ENCODE measurements at regions not wholly inside any gene's neighbourhood (a gene's known extent, or its start where the extent isn't known, plus 50 kb on each side); places are given as distances from the start of the nearest gene placed in this dataset.

DNA sequence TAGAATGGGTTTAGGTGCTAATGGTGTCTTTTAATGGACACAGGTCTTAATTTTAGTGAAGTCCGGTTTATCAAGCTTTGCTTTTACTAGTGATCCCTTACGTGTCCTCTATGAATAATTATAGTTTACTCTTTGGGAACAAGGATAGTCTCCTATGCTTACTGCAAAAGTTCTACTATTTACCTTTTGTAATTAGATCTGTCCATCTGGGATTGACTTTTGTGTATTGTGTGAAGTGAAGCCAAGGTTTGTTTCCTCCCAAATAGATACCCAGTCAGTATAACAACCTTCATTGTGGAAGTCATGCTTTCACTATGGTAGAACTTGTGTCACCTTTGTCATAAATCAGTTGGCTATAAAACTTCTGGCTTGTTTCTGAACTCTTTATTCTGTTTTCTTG lies 740.9 kb upstream of the CRIM1 start:
- TF ChIP-seq CTCF (IDR thresholded peaks at IDR 0.05; ENCODE audit: low read depth, low read length) = no peak
- no peak for TF ChIP-seq EZH2phosphoT487 (IDR thresholded peaks at IDR 0.05; ENCODE audit: low read depth)

Data from OCI-LY3 (cell line).